ENCODE measurements at regions not wholly inside any gene's neighbourhood (a gene's known extent, or its start where the extent isn't known, plus 50 kb on each side); places are given as distances from the start of the nearest gene placed in this dataset.

- no peak for DNase-seq (ENCODE audit: low read depth)
- no peak for TF ChIP-seq MAX (IDR thresholded peaks at IDR 0.05; ENCODE audit: low read depth, low read length)
- H3K4me3 ChIP-seq (ENCODE audit: low read depth, low read length): no peak overlapping the region
Observed at GRCh38 chr21:27139526-27139925, 172.6 kb upstream of the ADAMTS5 start.

GRCh38 chr21:27134516-27134915 is 167.6 kb upstream of the ADAMTS5 start:
- no peak overlapping the region for H3K4me3 ChIP-seq (ENCODE audit: low read depth, low read length)
- no peak for DNase-seq (ENCODE audit: low read depth)
- TF ChIP-seq MYC (IDR thresholded peaks at IDR 0.05; ENCODE audit: low read depth, low read length) (no peak), CTCF (IDR thresholded peaks at IDR 0.05; ENCODE audit: low read depth, low read length) (no peak), MAX (IDR thresholded peaks at IDR 0.05; ENCODE audit: low read depth, low read length) (no peak), POLR2A (IDR thresholded peaks at IDR 0.05; ENCODE audit: extremely low read depth, insufficient read length) (no peak)

- TF ChIP-seq MYC (IDR thresholded peaks at IDR 0.05; ENCODE audit: low read depth, low read length) (no peak), POLR2A (IDR thresholded peaks at IDR 0.05; ENCODE audit: extremely low read depth, insufficient read length) (no peak)
- DNase-seq (ENCODE audit: low read depth): no peak
- H3K4me3 ChIP-seq (ENCODE audit: low read depth, low read length): no peak overlapping the region
Observed at GRCh38 chr21:27132266-27132665, 165.4 kb upstream of the ADAMTS5 start.

GRCh38 chr21:27130154-27130553 is 163.3 kb upstream of the ADAMTS5 start:
- no peak overlapping the region for H3K4me3 ChIP-seq (ENCODE audit: low read depth, low read length)
- TF ChIP-seq POLR2A (IDR thresholded peaks at IDR 0.05; ENCODE audit: extremely low read depth, insufficient read length): no peak
- TF ChIP-seq CTCF (IDR thresholded peaks at IDR 0.05; ENCODE audit: low read depth, low read length): no peak
- TF ChIP-seq MAX (IDR thresholded peaks at IDR 0.05; ENCODE audit: low read depth, low read length): no peak
- TF ChIP-seq MYC (IDR thresholded peaks at IDR 0.05; ENCODE audit: low read depth, low read length): no peak
- DNase-seq (ENCODE audit: low read depth): no peak

- no peak for DNase-seq (ENCODE audit: low read depth)
- TF ChIP-seq MAX (IDR thresholded peaks at IDR 0.05; ENCODE audit: low read depth, low read length): no peak
- no peak for TF ChIP-seq MYC (IDR thresholded peaks at IDR 0.05; ENCODE audit: low read depth, low read length)
- no peak for TF ChIP-seq POLR2A (IDR thresholded peaks at IDR 0.05; ENCODE audit: extremely low read depth, insufficient read length)
- TF ChIP-seq CTCF (IDR thresholded peaks at IDR 0.05; ENCODE audit: low read depth, low read length): no peak
- no peak overlapping the region for H3K4me3 ChIP-seq (ENCODE audit: low read depth, low read length)
Observed at GRCh38 chr21:27129694-27130093, 162.8 kb upstream of the ADAMTS5 start.

- H3K4me3 ChIP-seq (ENCODE audit: low read depth, low read length): no peak overlapping the region
- no peak for DNase-seq (ENCODE audit: low read depth)
- TF ChIP-seq MAX (IDR thresholded peaks at IDR 0.05; ENCODE audit: low read depth, low read length) (no peak), CTCF (IDR thresholded peaks at IDR 0.05; ENCODE audit: low read depth, low read length) (no peak), POLR2A (IDR thresholded peaks at IDR 0.05; ENCODE audit: extremely low read depth, insufficient read length) (no peak), MYC (IDR thresholded peaks at IDR 0.05; ENCODE audit: low read depth, low read length) (no peak)
Observed at GRCh38 chr21:27129215-27129614, 162.3 kb upstream of the ADAMTS5 start.

- no peak overlapping the region for H3K4me3 ChIP-seq (ENCODE audit: low read depth, low read length)
- no peak for TF ChIP-seq POLR2A (IDR thresholded peaks at IDR 0.05; ENCODE audit: extremely low read depth, insufficient read length)
- no peak for TF ChIP-seq CTCF (IDR thresholded peaks at IDR 0.05; ENCODE audit: low read depth, low read length)
- TF ChIP-seq MAX (IDR thresholded peaks at IDR 0.05; ENCODE audit: low read depth, low read length): no peak
- no peak for TF ChIP-seq MYC (IDR thresholded peaks at IDR 0.05; ENCODE audit: low read depth, low read length)
- DNase-seq (ENCODE audit: low read depth): no peak
Observed at GRCh38 chr21:27126140-27126539, 159.3 kb upstream of the ADAMTS5 start.

Data from NB4 (cell line).